Sigmoid colon (tissue), 6 donors: ENCODE measurements at regions not wholly inside any gene's neighbourhood (a gene's known extent, or its start where the extent isn't known, plus 50 kb on each side); places are given as distances from the start of the nearest gene placed in this dataset.

Source experiments
- DNase-seq: peaks from one replicate; pipeline ENCODE4 v3.0.0-alpha.2; 2019
- H3K27ac ChIP-seq, 4 donors: fragments of 200-600 bp; sonication (generic); one replicate each; pipeline ENCODE4 v1.5.1; 2016 to 2019; ENCODE audit warnings: mild to moderate bottlenecking in 1 of 4
- H3K27me3 ChIP-seq, 3 donors: fragments of 200-600 bp; sonication (generic); one replicate each; pipeline ENCODE4 v1.5.1; 2019; ENCODE audit warnings: mild to moderate bottlenecking in 1 of 3
- H3K36me3 ChIP-seq, 4 donors: fragments of 200-600 bp; sonication (generic); one replicate each; pipeline ENCODE4 v1.5.1; 2016 to 2019
- H3K4me1 ChIP-seq, 4 donors: fragments of 200-600 bp; sonication (generic); one replicate each; pipeline ENCODE4 v1.5.1; 2017 to 2019
- H3K4me3 ChIP-seq, 4 donors: fragments of 200-600 bp; sonication (generic); one replicate each; pipeline ENCODE4 v1.5.1; 2017 to 2019; ENCODE audit warnings: mild to moderate bottlenecking in 2 of 4, moderate library complexity in 1 of 4
- H3K9me3 ChIP-seq, 4 donors: fragments of 200-600 bp in 3 of 4; sonication (generic) in 3 of 4; one replicate each; pipeline versions ENCODE4 v1.5.1 to v1.6.1; 2013 to 2019
- CTCF ChIP-seq, 4 experiments: fragments of 450-650 bp in 3 of 4; fragments of 200-600 bp in 1 of 4; IDR thresholded peaks; one replicate each; pipeline ENCODE4 v1.5.1; 2016 to 2019; ENCODE audit warnings: antibody characterized with exemption in 4 of 4, mild to moderate bottlenecking in 3 of 4, moderate library complexity in 2 of 4
- EP300 ChIP-seq, 4 donors: sonication (generic); formaldehyde crosslinking; IDR thresholded peaks; one replicate each; pipeline ENCODE4 v1.6.1; 2017; ENCODE audit warnings: antibody characterized with exemption in 4 of 4
- POLR2A ChIP-seq, 2 donors: fragments of 450-650 bp; IDR thresholded peaks; one replicate each; pipeline ENCODE4 v1.6.1; 2016; ENCODE audit warnings: antibody characterized with exemption in 2 of 2, mild to moderate bottlenecking in 2 of 2, moderate library complexity in 2 of 2
- POLR2AphosphoS5 ChIP-seq, 4 donors: sonication (generic); formaldehyde crosslinking; IDR thresholded peaks; one replicate each; pipeline ENCODE4 v1.6.1; 2017; ENCODE audit warnings: antibody characterized with exemption in 4 of 4
- WGBS, 2 donors: extraction: QIAGEN DNeasy Blood & Tissue Kit; methylation state at CpG; one replicate each; pipeline ENCODE4 v1.1.7; 2013; 5-methylcytosine and 5-hydroxymethylcytosine counted together
- intact Hi-C: fragments of 100-400 bp; cut with DNase I; formaldehyde crosslinking; loops from one replicate; pipeline ENCODE4 v1.15.1; 2023
- donor health status: healthy with polysubstance abuse.
- donor health status: healthy.

GRCh38 chr3:72203613-72204349, 418.8 kb upstream of the PROK2 start:
- Histone ChIP-seq H3K4me3 (no peak overlapping the region), H3K27ac (no peak overlapping the region), H3K36me3 (no peaks in the 10 kb centered on the region), H3K9me3 (peaks cover 0 to 7% (median 0%) of the 10 kb centered on the region in 4 donors), H3K4me1 (peaks cover 0 to 12% (median 3%) of the 10 kb centered on the region in 4 donors), H3K27me3 (no peaks in the 10 kb centered on the region)
- no peak for DNase-seq
- WGBS, 2 donors, result 93 to 96% methylated on average over 8 of the region's 8 CpGs
- TF ChIP-seq CTCF (IDR thresholded peaks at IDR 0.05) (no peak), POLR2AphosphoS5 (IDR thresholded peaks at IDR 0.05) (no peak)
- intact Hi-C loops, result no loop called here

GRCh38 chr3:72203105-72203504, 418.2 kb upstream of the PROK2 start:
- Histone ChIP-seq H3K27me3 (no peaks in the 10 kb centered on the region), H3K4me1 (peaks cover 0 to 12% (median 3%) of the 10 kb centered on the region in 4 donors), H3K4me3 (no peak overlapping the region), H3K27ac (no peak overlapping the region), H3K9me3 (peaks cover 0 to 7% (median 0%) of the 10 kb centered on the region in 4 donors), H3K36me3 (no peaks in the 10 kb centered on the region)
- WGBS, 2 donors, result 96 to 97% methylated on average over 4 of the region's 4 CpGs
- TF ChIP-seq CTCF (IDR thresholded peaks at IDR 0.05) (no peak), POLR2A (IDR thresholded peaks at IDR 0.05) (no peak), EP300 (IDR thresholded peaks at IDR 0.05) (no peak), POLR2AphosphoS5 (IDR thresholded peaks at IDR 0.05) (no peak)
- no peak for DNase-seq
- intact Hi-C loops, result no loop called here

GRCh38 chr3:72200332-72200731, 415.4 kb upstream of the PROK2 start:
- H3K4me1 ChIP-seq, result peaks cover 0 to 18% (median 4%) of the 10 kb centered on the region in 4 donors
- TF ChIP-seq POLR2A (IDR thresholded peaks at IDR 0.05) (no peak), CTCF (IDR thresholded peaks at IDR 0.05) (no peak), POLR2AphosphoS5 (IDR thresholded peaks at IDR 0.05) (no peak), EP300 (IDR thresholded peaks at IDR 0.05) (no peak)
- H3K4me3 ChIP-seq, result no peak overlapping the region
- WGBS, 2 donors, result 97% methylated on average over 1 of the region's 1 CpG
- peaks cover 0 to 7% (median 0%) of the 10 kb centered on the region in 4 donors for H3K9me3 ChIP-seq
- no peak overlapping the region for H3K27ac ChIP-seq
- no peak for DNase-seq
- H3K36me3 ChIP-seq, result no peaks in the 10 kb centered on the region
- H3K27me3 ChIP-seq, result no peaks in the 10 kb centered on the region
- intact Hi-C loops, result no loop called here

GRCh38 chr3:72199530-72199929, 414.6 kb upstream of the PROK2 start:
- WGBS, 2 donors, result 67 to 81% methylated on average over 3 of the region's 3 CpGs
- DNase-seq, result no peak
- Histone ChIP-seq H3K27ac (no peak overlapping the region), H3K4me1 (peaks cover 0 to 13% (median 2%) of the 10 kb centered on the region in 4 donors), H3K4me3 (no peak overlapping the region), H3K27me3 (no peaks in the 10 kb centered on the region), H3K36me3 (no peaks in the 10 kb centered on the region), H3K9me3 (peaks cover 0 to 7% (median 0%) of the 10 kb centered on the region in 4 donors)
- intact Hi-C loops, result no loop called here
- no peak for TF ChIP-seq CTCF (IDR thresholded peaks at IDR 0.05)
- TF ChIP-seq POLR2A (IDR thresholded peaks at IDR 0.05), result no peak
- no peak for TF ChIP-seq EP300 (IDR thresholded peaks at IDR 0.05)
- TF ChIP-seq POLR2AphosphoS5 (IDR thresholded peaks at IDR 0.05), result no peak
